Hematopoietic multipotent progenitor cell (in vitro differentiated cells): ENCODE measurements at regions not wholly inside any gene's neighbourhood (a gene's known extent, or its start where the extent isn't known, plus 50 kb on each side); places are given as distances from the start of the nearest gene placed in this dataset.

Experiments used
- DNase-seq, 3 donors: peaks; one replicate each; pipeline ENCODE4 v3.0.0-alpha.2; 2011 to 2015; ENCODE audit warnings: low read depth in 2 of 3, low spot score in 2 of 3

GRCh38 chr4:11602606-11603340, 174.1 kb upstream of the HS3ST1 start:
- no peak for DNase-seq

GRCh38 chr4:11599064-11599463, 170.4 kb upstream of the HS3ST1 start:
- no peak for DNase-seq

DNA sequence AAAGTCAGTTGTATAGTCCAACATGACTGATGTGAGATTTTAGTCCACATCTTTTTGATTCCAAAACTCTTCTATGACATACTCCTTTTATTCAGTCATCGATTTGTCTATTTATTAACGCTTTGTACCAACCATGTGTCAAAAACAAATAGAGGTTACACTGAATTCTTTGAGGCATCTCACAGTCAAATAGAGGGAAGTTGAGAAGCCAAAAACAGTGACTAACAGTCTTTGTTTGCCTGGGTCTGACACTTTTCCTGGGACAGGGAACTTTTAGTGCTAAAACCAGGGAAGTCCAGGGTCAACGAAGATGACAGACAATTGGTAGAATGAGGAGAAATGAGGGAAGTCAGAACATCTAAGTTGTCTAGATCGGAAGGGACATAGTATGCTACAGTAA, 169.9 kb upstream of the HS3ST1 start:
- DNase-seq, result no peak

DNA sequence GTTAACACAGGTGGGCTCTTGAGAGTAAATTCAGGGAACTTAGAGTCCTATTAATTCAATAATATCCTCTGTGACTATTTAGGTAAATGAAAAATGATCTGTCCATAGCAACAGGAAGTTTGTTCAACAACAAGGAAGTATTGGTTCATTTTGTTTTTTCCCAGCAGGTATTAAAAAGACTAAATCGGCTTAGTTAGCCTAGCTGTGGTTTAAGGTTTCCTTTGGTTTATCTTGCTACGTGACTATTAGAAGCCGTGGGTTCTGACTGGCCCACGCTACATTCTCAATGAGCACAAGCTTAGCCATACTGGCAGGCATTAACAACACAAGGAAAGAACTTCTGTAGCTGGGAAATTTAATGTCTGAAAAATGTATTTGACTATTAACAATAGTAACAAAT, 168.8 kb upstream of the HS3ST1 start:
- no peak for DNase-seq

DNA sequence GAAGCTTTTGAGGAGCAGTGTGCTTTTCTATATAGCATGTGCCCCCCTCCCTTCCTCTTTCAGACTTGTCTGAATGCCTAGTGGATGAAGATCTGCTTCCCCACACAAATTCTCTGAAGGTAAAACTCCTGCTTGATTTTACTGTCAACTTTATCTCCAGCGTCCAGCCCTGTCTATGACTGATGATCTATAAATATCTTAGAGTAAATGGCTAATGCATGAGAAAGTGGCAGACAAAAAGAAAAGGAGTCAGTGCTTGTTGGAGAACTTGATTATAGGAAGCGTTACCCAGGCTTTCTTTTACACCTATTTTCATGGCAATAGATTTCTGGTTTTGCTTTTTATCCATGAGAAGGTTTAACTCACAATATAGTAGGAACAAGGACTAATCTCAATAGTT, 168.3 kb upstream of the HS3ST1 start:
- DNase-seq, result no peak

- DNase-seq, result no peak
Measured at GRCh38 chr4:11593576-11594116, 165.0 kb upstream of the HS3ST1 start.

DNA sequence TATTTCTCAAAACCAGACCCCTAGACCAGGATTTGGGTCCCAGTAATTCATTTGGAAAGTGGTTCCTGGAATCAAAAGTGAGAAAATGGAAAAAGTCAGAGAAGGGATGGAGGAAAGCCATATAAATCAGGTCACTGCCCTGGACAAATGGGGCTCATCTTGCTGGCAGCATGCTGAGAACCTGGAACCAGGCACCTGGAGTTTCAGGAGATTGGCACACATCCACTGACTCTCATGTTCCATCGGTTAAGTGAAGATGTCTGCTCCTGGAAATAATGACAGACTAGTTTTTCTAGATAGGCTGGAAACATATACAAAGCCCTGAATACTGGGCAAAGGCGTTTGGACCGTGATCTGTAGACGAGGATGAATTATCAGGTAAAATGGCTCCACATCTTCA, 163.6 kb upstream of the HS3ST1 start:
- DNase-seq, result no peak

DNA sequence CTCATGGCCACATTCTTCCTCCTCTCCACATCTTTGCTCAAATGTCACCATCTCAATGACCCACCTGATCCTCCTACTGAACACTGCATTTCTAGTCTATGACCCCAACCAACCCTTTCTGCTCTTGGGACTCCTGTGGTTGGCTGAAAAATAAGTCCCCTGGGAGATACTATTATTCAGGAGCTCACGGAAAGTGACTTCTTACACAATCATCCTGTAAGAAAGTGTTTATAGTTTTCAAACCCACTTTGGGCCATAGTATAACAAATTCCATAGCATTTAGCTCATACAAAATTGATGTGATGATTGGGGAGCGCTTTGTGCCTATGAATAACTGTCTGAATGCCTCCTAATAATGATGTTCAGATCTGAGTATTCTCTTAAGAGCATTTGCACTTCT, 161.4 kb upstream of the HS3ST1 start:
- DNase-seq, result no peak

- no peak for DNase-seq
Measured at GRCh38 chr4:11589676-11590075, 161.0 kb upstream of the HS3ST1 start.

- DNase-seq, result no peak
Measured at GRCh38 chr4:11587797-11588196, 159.1 kb upstream of the HS3ST1 start.

- peak in 1 of 3 donors; percentile 26 for DNase-seq
Measured at GRCh38 chr4:11585506-11585905, 156.8 kb upstream of the HS3ST1 start.

DNA sequence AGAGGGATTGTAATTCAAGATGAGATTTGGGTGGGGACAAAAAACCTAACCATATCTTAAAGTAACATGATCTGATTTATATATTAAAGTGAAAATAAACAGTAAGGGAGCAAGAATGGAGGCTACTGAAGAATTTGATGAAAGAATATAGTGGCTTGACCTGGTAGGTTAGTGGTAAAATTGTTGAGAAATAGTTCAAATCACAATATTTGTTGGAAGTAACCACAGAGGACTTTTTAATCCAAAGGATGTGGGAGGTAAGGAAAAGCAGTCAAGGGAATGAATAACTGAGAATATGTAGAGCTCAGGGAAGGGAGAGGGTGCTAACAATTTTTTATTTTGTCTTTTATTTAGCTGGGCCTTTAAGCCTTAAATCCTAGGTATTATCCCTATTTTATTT, 139.8 kb upstream of the HS3ST1 start:
- no peak for DNase-seq

DNA sequence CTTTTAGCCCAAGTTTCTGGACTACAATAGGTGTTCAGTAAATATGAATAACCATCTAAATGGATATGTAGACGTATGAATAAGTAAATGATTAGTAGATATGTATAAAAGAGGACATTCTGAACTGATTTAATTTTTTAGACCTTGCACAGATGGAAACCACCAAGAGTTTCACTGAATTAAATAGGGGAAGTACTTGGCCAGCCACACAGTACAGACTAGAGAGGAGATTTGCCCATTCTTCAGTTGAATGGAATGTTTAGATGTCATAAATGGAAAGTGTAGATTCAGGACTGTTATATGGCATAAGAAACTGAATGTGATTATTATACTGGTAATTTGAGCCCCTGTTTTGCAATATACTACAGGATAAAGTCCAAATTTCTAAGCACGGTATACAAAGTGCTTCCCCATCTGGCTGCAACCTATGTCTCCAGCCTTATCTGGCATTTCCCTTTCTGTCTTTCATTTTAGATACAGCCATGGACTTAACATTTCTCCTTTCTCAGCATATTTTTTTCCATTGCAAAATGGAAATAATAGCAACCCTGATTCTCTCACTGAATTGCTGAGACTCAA, 137.8 kb upstream of the HS3ST1 start:
- no peak for DNase-seq

DNA sequence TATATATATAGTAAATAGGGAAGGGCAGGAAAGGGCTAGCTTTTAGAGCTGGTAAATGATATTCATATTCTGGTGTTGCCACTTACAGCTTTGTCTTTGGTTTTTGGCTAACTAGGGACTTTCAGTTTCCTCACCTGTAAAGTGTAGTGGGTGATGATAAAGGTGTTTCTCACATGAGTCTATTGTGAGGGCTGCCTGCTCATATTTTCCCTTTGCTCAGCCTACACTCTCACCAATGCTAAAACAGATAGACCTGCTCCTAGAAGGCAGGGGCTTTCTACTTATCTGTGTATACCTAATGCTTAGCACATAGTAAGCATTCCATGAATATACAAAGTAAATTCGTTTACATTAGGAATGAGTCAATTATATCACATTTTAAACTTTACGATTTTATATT, 137.2 kb upstream of the HS3ST1 start:
- DNase-seq, result no peak

DNA sequence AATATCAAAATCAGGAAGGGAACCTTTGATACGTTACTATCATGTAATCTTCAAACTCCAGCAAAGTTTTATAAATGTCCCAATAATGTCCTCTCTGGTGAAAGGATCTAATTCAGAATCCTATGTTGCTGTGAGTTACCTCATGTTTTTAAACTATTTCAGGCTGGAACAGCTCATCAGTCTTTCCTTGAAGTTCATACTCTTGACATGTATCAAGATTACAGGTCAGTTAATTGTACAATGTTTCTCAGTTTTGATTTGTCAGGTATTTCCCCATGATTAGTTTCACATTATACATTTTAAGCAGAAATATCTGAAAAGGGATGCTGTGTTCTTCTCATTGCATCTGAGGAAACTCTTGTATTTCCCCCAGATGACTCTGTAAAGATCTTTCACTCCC, 136.5 kb upstream of the HS3ST1 start:
- DNase-seq, result no peak

DNA sequence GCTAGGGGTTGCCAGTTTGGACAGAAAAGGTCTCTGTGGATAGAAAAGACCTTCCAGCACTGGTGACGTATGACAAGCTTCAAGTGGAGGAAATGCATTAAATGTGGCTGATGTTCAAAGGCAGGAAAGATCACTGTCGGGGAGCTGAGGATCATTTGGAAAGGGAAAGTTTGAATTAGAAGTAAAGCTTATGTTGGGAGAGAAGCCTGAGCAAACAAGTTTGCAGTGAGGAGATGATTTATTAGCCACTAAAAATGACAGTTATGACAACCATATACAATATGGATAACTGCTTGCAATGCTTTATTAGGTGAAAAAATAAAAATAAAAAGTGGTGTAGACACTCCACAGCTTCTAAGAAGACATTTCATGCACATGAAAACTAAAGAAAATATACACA, 135.3 kb upstream of the HS3ST1 start:
- DNase-seq, result no peak

GRCh38 chr4:11549525-11549924, 120.8 kb upstream of the HS3ST1 start:
- DNase-seq, result no peak

- DNase-seq, result peak in 2 of 3 donors; percentile 30 to 42
Measured at GRCh38 chr4:11548597-11549082, 119.9 kb upstream of the HS3ST1 start.

DNA sequence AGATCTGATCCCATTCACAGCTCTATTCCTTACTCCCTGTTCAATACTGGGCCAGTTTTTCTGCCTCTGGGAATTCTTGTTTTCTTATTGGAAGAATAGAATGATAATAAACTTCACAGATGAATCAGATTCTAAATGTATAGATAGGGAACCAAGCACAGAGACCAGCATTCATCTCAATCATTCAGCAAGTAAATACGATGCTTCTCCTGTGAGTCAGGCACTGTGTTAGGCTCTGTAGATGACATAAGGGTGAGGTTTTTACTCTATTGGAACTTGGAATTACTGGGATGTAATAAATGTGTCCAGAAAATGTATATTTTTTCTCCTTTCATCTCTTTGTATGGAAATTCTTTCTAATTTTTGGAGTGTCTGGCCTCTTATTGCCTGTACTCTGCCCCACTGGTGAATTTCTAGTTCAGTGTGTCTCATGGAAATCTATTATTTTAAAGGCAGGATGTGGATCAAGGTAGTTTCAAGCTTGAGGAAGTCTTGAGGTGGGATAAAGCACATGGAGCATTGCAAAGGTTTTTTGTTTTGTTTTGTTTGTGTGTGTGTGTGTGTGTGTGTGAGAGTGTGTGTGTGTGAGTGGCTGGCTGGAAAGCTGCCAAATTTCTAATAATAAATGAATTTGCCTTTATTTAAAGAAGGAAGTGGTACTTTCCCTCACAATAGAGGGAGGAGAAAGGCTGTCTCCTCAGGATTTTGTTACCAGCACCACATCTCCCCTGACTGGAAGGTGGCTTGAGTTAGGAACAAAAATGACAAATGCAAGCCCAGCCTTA, 117.9 kb upstream of the HS3ST1 start:
- DNase-seq, result peak in 2 of 3 donors; percentile 1 to 20

DNA sequence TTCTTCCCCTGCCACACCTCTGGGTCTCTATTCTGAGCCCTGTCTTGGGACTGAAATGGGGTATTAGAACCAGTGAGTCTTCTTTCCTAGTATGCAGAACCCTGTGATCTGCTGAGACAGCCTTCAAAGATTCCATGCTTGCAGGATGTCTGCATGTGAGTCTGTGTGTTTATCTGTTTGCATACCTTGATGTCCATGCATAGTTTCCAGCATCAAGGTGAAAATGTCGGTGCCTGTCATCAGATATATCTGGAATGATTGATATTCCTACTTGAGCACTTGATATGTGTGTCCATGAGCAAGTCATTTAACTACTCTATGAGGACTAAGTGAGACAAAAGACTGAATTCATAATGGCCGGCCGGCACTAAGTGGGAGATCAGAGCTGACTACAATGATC, 117.0 kb upstream of the HS3ST1 start:
- DNase-seq, result no peak

GRCh38 chr4:11544211-11544610, 115.5 kb upstream of the HS3ST1 start:
- DNase-seq, result no peak

DNA sequence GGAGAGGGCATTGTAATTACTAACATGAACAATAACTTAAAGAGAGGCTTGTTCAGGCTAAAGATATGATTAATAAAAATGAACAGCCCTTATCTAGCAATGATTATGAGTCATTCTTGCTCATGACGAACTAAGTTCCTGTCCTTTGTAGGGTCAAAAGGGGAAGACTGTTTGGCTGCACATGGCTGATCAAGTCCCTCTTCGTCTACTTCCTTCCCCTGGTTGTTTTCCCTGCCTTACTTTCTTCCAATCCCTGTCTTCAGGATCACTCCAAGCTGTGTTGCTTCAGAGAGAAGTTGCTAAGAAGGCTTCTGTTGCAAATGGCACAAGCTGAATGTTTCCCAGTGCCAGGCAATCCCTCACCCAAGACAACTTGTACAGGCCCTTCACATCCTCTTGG, 115.0 kb upstream of the HS3ST1 start:
- DNase-seq, result no peak
